ENCODE measurements at regions not wholly inside any gene's neighbourhood (a gene's known extent, or its start where the extent isn't known, plus 50 kb on each side); places are given as distances from the start of the nearest gene placed in this dataset.
"Not testable (repeated sequence)": the region's sequence is repeated elsewhere in the genome, so short reads cannot be mapped to it uniquely, and the experiment has no call there.

DNA sequence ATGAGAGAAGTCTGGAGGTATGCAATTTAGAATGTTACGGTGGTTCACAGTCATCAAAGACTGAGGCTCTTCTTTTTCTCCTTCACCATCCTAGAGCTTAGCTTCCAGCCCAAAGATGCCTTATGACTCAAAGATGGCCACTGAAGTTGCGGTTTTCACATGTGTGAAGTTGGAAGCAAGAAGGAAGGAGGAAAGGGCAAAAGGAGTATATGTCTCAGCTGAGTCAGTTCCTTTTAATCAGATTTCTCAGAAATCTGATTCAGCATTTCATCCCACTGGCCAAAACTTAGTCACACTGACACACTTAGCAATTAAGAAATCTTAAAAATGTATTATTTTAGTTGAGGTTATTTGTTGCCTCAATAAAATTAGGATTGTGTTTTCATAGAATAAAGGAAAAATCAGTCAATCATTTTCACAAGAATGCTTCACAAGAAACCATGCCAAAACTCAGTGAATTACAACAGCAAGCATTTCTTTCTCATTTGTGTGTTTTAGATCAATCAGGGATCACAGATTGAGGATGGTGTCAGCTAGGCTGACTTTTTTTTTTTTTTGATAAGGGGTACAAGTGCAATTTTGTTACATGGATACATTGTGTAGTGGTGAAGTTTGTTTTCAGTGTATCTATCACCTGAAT, 211.1 kb upstream of the GADL1 start:
- peak; percentile 83 for DNase-seq (ENCODE audit: low read depth)
- H3K4me3 ChIP-seq (ENCODE audit: low read depth, low read length) = no peak overlapping the region
- TF ChIP-seq, protein P1, sequence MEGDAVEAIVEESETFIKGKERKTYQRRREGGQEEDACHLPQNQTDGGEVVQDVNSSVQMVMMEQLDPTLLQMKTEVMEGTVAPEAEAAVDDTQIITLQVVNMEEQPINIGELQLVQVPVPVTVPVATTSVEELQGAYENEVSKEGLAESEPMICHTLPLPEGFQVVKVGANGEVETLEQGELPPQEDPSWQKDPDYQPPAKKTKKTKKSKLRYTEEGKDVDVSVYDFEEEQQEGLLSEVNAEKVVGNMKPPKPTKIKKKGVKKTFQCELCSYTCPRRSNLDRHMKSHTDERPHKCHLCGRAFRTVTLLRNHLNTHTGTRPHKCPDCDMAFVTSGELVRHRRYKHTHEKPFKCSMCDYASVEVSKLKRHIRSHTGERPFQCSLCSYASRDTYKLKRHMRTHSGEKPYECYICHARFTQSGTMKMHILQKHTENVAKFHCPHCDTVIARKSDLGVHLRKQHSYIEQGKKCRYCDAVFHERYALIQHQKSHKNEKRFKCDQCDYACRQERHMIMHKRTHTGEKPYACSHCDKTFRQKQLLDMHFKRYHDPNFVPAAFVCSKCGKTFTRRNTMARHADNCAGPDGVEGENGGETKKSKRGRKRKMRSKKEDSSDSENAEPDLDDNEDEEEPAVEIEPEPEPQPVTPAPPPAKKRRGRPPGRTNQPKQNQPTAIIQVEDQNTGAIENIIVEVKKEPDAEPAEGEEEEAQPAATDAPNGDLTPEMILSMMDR (IDR thresholded peaks at IDR 0.05; ENCODE audit: insufficient read depth, low read depth, low read length) = no peak

- H3K4me3 ChIP-seq (ENCODE audit: low read depth, low read length) = no peak overlapping the region
- DNase-seq (ENCODE audit: low read depth) = peak; percentile 38
- TF ChIP-seq, protein P1 (IDR thresholded peaks at IDR 0.05; ENCODE audit: insufficient read depth, low read depth, low read length) = no peak
These were observed 211.7 kb upstream of the GADL1 start for GRCh38 chr3:31106204-31106603.

GRCh38 chr3:31106912-31107311, 212.5 kb upstream of the GADL1 start:
- TF ChIP-seq, protein P1 (IDR thresholded peaks at IDR 0.05; ENCODE audit: insufficient read depth, low read depth, low read length) = no peak
- peak; percentile 3 for DNase-seq (ENCODE audit: low read depth)
- no peak overlapping the region for H3K4me3 ChIP-seq (ENCODE audit: low read depth, low read length)

DNA sequence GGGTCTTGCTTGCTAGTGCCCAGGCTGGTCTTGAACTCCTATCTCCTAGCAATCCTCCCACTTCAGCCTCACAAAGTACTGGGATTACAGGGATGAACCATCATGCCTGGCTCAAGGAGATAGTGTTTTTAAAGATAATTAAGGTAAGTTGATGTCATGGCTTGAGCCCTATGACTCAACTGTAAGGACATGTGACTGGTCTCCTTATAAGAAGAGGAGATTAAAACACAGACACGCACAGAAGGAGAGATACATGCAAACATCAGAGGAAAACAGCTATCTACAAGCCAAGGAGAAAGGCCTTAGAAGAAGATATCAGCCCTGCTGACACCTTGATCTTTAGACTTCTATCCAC, 220.4 kb upstream of the GADL1 start:
- TF ChIP-seq, protein P1 (IDR thresholded peaks at IDR 0.05; ENCODE audit: insufficient read depth, low read depth, low read length) = no peak
- no peak for DNase-seq (ENCODE audit: low read depth)
- no peak overlapping the region for H3K4me3 ChIP-seq (ENCODE audit: low read depth, low read length)

- not testable (repeated sequence) for H3K4me3 ChIP-seq (ENCODE audit: low read depth, low read length)
- peak; percentile 15 for DNase-seq (ENCODE audit: low read depth)
These were observed 221.1 kb upstream of the GADL1 start for GRCh38 chr3:31115531-31115930.

- DNase-seq (ENCODE audit: low read depth) = peak; percentile 17
- no peak overlapping the region for H3K4me3 ChIP-seq (ENCODE audit: low read depth, low read length)
- TF ChIP-seq, protein P1 (IDR thresholded peaks at IDR 0.05; ENCODE audit: insufficient read depth, low read depth, low read length) = no peak
These were observed 222.2 kb upstream of the GADL1 start for GRCh38 chr3:31116651-31117050.

DNA sequence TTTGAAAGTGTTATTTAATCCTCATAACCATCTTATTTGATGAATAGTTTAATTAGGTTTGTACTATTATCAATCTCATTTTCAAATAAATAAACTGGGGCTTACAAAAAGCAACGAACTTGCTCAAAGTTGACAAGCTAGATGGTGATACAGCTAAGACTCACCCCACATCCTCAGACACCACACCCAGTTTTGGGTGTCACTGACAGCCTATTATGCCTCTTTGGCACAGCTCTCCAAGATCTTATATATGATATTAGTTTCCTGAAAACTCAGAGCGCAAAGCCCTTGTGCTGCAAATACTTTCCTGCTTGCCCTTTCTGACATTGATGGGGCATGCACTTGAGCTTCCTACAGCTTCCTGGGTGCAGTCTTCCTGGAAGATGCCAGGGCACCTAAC, 223.4 kb upstream of the GADL1 start:
- no peak for DNase-seq (ENCODE audit: low read depth)
- TF ChIP-seq, protein P1 (IDR thresholded peaks at IDR 0.05; ENCODE audit: insufficient read depth, low read depth, low read length) = no peak

More for the DNA sequence above, 223.4 kb upstream of the GADL1 start:
- H3K4me3 ChIP-seq (ENCODE audit: low read depth, low read length) = no peak overlapping the region
